Right lobe of liver (tissue), 4 donors: ENCODE measurements at regions not wholly inside any gene's neighbourhood (a gene's known extent, or its start where the extent isn't known, plus 50 kb on each side); places are given as distances from the start of the nearest gene placed in this dataset.

ENCODE experiments used
- CTCF ChIP-seq, 4 donors: fragments of 200-600 bp in 3 of 4; fragments of 450-650 bp in 1 of 4; IDR thresholded peaks; one replicate each; pipeline versions ENCODE4 v1.5.1 to v1.8.0; 2016 to 2022; ENCODE audit warnings: antibody characterized with exemption in 4 of 4, mild to moderate bottlenecking in 2 of 4
- POLR2A ChIP-seq: fragments of 450-650 bp; IDR thresholded peaks from one replicate; pipeline ENCODE4 v1.6.1; 2017; ENCODE audit warnings: antibody characterized with exemption, mild to moderate bottlenecking
- donor health status: DM: no; HTN: no; CAD: no.
- donor health status: DM: no; HTN: no; CAD: no.
- donor health status: DM: no; HTN: yes; CAD: no.

- TF ChIP-seq CTCF (IDR thresholded peaks at IDR 0.05) (no peak), POLR2A (no peak)
These were observed 66.3 kb upstream of the PUDP start for GRCh38 chrX:7214251-7214650.
